ENCODE measurements at regions not wholly inside any gene's neighbourhood (a gene's known extent, or its start where the extent isn't known, plus 50 kb on each side); places are given as distances from the start of the nearest gene placed in this dataset.

DNA sequence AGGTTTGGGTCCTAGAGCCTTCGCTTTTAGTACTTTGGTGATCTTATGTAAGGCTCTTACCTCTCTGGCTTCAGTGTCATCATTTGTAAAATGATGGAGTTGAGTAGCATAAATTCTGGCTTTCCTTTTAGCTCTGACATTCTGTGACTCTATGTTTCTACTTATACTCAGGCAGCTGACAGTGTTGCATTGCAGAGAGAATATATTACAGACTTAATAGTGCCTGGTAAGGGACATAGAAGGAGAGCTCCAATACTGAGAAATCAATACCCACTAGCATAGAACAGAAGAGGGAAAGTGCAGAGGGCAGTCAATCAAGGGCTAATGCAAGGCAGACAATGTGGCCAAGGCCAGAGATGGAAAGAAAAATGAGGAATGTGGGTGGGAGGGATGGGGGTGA is 371.4 kb upstream of the TLE4 start:
- peaks cover 6% of the 10 kb centered on the region for H3K9me3 Mint-ChIP-seq (ENCODE audit: low read depth, unreplicated experiment)
- DNase-seq, result no peak
- BruUV-seq (replicated peaks), result no TSS peak
- CTCF ChIA-PET, result no interaction called here
- TF ChIP-seq, protein P1, sequence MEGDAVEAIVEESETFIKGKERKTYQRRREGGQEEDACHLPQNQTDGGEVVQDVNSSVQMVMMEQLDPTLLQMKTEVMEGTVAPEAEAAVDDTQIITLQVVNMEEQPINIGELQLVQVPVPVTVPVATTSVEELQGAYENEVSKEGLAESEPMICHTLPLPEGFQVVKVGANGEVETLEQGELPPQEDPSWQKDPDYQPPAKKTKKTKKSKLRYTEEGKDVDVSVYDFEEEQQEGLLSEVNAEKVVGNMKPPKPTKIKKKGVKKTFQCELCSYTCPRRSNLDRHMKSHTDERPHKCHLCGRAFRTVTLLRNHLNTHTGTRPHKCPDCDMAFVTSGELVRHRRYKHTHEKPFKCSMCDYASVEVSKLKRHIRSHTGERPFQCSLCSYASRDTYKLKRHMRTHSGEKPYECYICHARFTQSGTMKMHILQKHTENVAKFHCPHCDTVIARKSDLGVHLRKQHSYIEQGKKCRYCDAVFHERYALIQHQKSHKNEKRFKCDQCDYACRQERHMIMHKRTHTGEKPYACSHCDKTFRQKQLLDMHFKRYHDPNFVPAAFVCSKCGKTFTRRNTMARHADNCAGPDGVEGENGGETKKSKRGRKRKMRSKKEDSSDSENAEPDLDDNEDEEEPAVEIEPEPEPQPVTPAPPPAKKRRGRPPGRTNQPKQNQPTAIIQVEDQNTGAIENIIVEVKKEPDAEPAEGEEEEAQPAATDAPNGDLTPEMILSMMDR (IDR thresholded peaks at IDR 0.05; ENCODE audit: unreplicated experiment), result no peak
- no peaks in the 10 kb centered on the region for H3K36me3 Mint-ChIP-seq (ENCODE audit: insufficient read depth, unreplicated experiment)
- no peaks in the 10 kb centered on the region for H3K27me3 Mint-ChIP-seq (ENCODE audit: unreplicated experiment)
- no peak overlapping the region for H3K27ac Mint-ChIP-seq (ENCODE audit: unreplicated experiment)
- intact Hi-C loops (cut with micrococcal nuclease; ENCODE audit: unreplicated experiment), result no loop called here
- H3K4me1 Mint-ChIP-seq (ENCODE audit: low read depth, unreplicated experiment), result no peaks in the 10 kb centered on the region
- H3K4me3 Mint-ChIP-seq (ENCODE audit: low read depth, unreplicated experiment), result no peak overlapping the region

DNA sequence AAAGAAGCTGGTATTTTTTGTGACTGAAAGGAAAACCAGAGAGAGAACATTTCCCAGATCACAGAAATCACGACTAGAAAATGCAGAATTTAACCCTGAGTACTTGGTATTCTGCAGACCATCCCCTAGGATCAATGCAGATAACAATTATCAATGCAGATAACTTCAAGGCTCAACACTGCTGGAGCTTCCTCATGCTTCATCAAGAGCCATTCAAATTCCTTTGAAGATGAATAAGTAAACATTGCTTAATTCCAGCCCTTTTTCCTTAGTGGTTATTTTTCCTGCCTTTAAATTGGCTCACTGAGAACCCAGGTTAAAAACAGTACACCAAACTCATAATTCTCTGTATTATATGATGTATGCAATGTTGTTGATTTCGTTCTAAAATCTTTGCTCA is 370.1 kb upstream of the TLE4 start:
- Mint-ChIP-seq H3K27ac (ENCODE audit: unreplicated experiment) (no peak overlapping the region), H3K9me3 (ENCODE audit: low read depth, unreplicated experiment) (peaks cover 8% of the 10 kb centered on the region), H3K36me3 (ENCODE audit: insufficient read depth, unreplicated experiment) (no peaks in the 10 kb centered on the region), H3K4me1 (ENCODE audit: low read depth, unreplicated experiment) (no peaks in the 10 kb centered on the region), H3K4me3 (ENCODE audit: low read depth, unreplicated experiment) (no peak overlapping the region), H3K27me3 (ENCODE audit: unreplicated experiment) (no peaks in the 10 kb centered on the region)
- TF ChIP-seq, protein P1 (IDR thresholded peaks at IDR 0.05; ENCODE audit: unreplicated experiment), result no peak
- CTCF ChIA-PET, result interaction anchor here (0.6 kb wide), 1 partner anchor 1634 kb away, joined by 3 read pairs; no protein-coding TSS in a partner anchor
- intact Hi-C loops (cut with micrococcal nuclease; ENCODE audit: unreplicated experiment), result no loop called here
- DNase-seq, result no peak
- BruUV-seq (replicated peaks), result no TSS peak

DNA sequence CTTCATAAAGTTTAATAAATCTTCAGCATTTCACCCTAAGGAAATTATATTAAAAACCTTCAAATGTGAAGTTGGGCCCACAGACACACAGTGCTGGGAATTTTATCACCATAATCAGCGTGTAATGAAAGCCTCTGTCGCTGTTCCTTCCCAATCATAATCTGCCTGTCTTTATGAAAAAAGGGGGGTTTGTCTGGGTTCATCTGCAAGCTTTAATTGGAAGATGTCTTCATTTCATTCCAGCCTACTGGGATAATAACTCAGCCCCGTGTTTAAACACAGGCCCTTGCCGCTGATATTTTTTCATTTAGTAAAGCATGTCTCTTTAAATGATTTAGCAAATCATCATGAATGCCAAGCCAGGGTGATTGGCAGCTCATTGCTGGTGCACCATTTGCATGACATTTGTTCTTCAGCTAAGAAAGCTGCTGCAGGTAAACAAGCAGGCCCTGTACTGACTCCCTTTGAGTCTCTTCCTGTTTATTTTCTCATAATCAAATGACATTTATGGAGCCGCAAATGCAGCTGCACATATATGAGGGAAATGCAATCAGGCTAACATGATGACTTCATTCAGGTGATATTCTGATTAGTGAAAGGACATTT is 362.9 kb upstream of the TLE4 start:
- no peaks in the 10 kb centered on the region for H3K36me3 Mint-ChIP-seq (ENCODE audit: insufficient read depth, unreplicated experiment)
- peaks cover 2% of the 10 kb centered on the region for H3K9me3 Mint-ChIP-seq (ENCODE audit: low read depth, unreplicated experiment)
- H3K4me3 Mint-ChIP-seq (ENCODE audit: low read depth, unreplicated experiment), result no peak overlapping the region
- TF ChIP-seq, protein P1 (IDR thresholded peaks at IDR 0.05; ENCODE audit: unreplicated experiment), result no peak
- intact Hi-C loops (cut with micrococcal nuclease; ENCODE audit: unreplicated experiment), result no loop called here
- no peak overlapping the region for H3K27ac Mint-ChIP-seq (ENCODE audit: unreplicated experiment)
- no peak for DNase-seq
- CTCF ChIA-PET, result no interaction called here
- no TSS peak for BruUV-seq (replicated peaks)
- H3K4me1 Mint-ChIP-seq (ENCODE audit: low read depth, unreplicated experiment), result no peaks in the 10 kb centered on the region
- H3K27me3 Mint-ChIP-seq (ENCODE audit: unreplicated experiment), result no peaks in the 10 kb centered on the region

DNA sequence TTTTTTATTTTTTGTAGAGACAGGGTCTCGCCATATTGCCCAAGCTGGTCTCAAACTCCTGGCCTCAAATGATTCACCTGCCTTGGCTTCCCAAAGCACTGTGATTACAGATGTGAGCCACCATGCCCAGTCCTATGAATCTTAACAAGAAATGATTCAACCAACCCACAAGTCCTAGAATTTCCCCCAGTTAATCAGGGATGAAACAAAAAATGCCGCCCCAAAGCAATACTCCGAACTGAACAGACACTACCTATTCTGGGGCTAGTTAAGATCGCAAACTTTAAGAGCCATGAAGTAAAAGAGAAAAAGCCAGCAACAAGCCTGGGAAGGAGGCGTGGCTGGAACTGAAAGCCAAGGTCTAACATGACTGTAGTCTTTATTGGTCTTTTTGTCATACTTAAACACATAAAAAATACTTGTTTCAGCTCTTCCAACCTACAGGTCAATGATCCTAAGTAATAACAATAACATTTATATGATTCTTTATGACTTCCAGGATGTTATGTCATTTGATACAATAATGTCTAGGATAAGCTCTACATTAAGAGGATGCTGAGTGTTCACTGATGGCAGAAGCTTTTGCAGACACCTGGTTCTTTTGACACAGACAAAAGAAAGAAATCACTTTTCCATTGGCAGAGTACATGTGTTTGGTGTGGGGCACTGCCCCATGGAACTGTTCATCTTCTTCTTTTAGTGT is 361.1 kb upstream of the TLE4 start:
- Mint-ChIP-seq H3K27me3 (ENCODE audit: unreplicated experiment) (no peaks in the 10 kb centered on the region), H3K9me3 (ENCODE audit: low read depth, unreplicated experiment) (peaks cover 2% of the 10 kb centered on the region), H3K4me1 (ENCODE audit: low read depth, unreplicated experiment) (no peaks in the 10 kb centered on the region), H3K27ac (ENCODE audit: unreplicated experiment) (no peak overlapping the region), H3K36me3 (ENCODE audit: insufficient read depth, unreplicated experiment) (no peaks in the 10 kb centered on the region), H3K4me3 (ENCODE audit: low read depth, unreplicated experiment) (no peak overlapping the region)
- no peak for DNase-seq
- CTCF ChIA-PET, result no interaction called here
- TF ChIP-seq, protein P1 (IDR thresholded peaks at IDR 0.05; ENCODE audit: unreplicated experiment), result no peak
- intact Hi-C loops (cut with micrococcal nuclease; ENCODE audit: unreplicated experiment), result no loop called here
- BruUV-seq (replicated peaks), result no TSS peak
